ENCODE measurements at regions not wholly inside any gene's neighbourhood (a gene's known extent, or its start where the extent isn't known, plus 50 kb on each side); places are given as distances from the start of the nearest gene placed in this dataset.

DNA sequence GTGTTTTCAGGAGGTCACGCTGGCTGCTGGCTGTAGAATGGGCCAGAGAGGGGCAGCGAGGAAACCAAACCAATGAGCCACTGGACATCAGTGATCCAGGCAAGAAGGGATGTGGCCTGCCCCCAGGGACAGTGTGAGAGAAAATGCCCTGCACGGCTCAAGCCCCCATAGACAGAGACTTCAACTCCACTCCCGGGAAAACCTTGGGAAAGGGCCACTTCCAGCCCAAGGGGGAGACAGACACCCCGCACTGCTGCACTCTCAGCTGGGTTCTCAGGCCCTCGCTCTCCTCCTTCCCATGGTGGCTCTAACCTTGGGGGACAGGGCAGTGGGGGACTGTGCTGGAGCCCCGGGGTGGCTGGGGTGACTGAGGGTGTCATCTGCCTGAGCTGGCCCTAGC, 172.0 kb downstream of the KATNAL1 start (continued):
- no peak for TF ChIP-seq ZNF791 (tag by site-specific recombination; IDR thresholded peaks at IDR 0.05)
- no peak for TF ChIP-seq GLIS1 (tag by site-specific recombination; IDR thresholded peaks at IDR 0.05)

DNA sequence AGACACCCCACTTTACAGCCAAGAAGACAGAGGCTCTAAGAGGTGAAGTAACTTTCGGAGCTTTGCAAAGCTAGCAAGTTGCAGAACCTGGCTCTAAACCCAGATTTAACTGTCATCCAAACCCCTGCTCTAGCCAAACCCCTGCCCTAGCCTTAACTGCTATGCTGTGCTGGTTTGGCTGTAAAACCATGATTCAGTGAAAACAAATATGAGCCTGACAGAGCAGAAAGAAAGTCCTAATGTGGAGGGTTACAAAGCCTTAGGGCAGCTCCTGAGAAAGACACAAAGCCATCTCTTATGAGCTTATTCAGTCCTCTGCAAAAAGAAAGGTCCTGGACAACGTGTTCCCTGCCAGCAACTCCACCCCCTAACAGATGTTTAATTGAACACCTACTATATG, 172.8 kb downstream of the KATNAL1 start:
- TF ChIP-seq ZNF501 (tag by site-specific recombination; IDR thresholded peaks at IDR 0.05) (no peak), BCL11A (tag by site-specific recombination; IDR thresholded peaks at IDR 0.05; ENCODE audit: low read depth) (no peak), ZNF664 (tag by site-specific recombination; IDR thresholded peaks at IDR 0.05) (0 out of 2 replicates have a peak, but pooled peaks have one; percentile 64)
- TF ChIP-seq, protein P1, sequence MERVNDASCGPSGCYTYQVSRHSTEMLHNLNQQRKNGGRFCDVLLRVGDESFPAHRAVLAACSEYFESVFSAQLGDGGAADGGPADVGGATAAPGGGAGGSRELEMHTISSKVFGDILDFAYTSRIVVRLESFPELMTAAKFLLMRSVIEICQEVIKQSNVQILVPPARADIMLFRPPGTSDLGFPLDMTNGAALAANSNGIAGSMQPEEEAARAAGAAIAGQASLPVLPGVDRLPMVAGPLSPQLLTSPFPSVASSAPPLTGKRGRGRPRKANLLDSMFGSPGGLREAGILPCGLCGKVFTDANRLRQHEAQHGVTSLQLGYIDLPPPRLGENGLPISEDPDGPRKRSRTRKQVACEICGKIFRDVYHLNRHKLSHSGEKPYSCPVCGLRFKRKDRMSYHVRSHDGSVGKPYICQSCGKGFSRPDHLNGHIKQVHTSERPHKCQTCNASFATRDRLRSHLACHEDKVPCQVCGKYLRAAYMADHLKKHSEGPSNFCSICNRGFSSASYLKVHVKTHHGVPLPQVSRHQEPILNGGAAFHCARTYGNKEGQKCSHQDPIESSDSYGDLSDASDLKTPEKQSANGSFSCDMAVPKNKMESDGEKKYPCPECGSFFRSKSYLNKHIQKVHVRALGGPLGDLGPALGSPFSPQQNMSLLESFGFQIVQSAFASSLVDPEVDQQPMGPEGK (tag by site-specific recombination; IDR thresholded peaks at IDR 0.05) = no peak
- no peak overlapping the region for H3K4me3 ChIP-seq (ENCODE audit: low read depth, low read length)
- no peaks in the 10 kb centered on the region for H3K4me1 ChIP-seq (ENCODE audit: control insufficient read depth, insufficient read depth, low read length)
- POLR2A ChIA-PET = no interaction called here
- CTCF ChIA-PET = interaction anchor here (0.9 to 3.7 kb wide), 3 partner anchors 20 to 519 kb away, joined by 3 to 19 read pairs (median 3); no protein-coding TSS in a partner anchor
- no peaks in the 10 kb centered on the region for H3K36me3 ChIP-seq (ENCODE audit: control insufficient read depth in 2 of 2, insufficient read depth in 1 of 2, low read length in 2 of 2)
- H3K9me3 ChIP-seq (ENCODE audit: control insufficient read depth, insufficient read depth, low read depth, low read length) = no peaks in the 10 kb centered on the region
- no peak overlapping the region for H3K27ac ChIP-seq (ENCODE audit: extremely low read depth, low read depth, low read length)

DNA sequence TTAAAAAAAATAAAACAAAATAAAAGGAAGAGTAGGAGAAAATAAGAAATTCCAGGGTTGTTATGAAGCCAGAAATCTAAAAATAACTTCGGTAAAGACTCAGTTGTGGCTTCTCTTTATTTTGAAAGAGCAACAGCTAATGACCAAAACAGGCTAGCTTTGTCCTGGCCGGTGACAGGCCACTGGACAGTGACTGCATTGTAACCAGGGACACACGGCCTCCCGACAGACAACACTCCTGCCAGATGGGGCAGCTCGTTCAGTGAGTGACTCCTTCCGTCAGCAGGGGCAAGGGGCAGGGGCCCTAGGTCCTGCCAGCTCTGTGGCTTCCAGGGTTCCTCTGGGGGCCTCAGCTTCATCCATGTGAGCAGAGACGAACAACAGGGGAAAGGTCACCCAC, 173.4 kb downstream of the KATNAL1 start:
- ChIA-PET CTCF (interaction anchor here (0.9 to 3.7 kb wide), 3 partner anchors 19 to 519 kb away, joined by 3 to 19 read pairs (median 3); no protein-coding TSS in a partner anchor), POLR2A (no interaction called here)
- TF ChIP-seq, protein P2, sequence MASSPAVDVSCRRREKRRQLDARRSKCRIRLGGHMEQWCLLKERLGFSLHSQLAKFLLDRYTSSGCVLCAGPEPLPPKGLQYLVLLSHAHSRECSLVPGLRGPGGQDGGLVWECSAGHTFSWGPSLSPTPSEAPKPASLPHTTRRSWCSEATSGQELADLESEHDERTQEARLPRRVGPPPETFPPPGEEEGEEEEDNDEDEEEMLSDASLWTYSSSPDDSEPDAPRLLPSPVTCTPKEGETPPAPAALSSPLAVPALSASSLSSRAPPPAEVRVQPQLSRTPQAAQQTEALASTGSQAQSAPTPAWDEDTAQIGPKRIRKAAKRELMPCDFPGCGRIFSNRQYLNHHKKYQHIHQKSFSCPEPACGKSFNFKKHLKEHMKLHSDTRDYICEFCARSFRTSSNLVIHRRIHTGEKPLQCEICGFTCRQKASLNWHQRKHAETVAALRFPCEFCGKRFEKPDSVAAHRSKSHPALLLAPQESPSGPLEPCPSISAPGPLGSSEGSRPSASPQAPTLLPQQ (tag by site-specific recombination; IDR thresholded peaks at IDR 0.05) = no peak
- TF ChIP-seq GLIS2 (tag by site-specific recombination; IDR thresholded peaks at IDR 0.05) (no peak), ZIC2 (tag by site-specific recombination; IDR thresholded peaks at IDR 0.05) (no peak), ZNF2 (tag by site-specific recombination; IDR thresholded peaks at IDR 0.05) (no peak), ZNF529 (tag by site-specific recombination; IDR thresholded peaks at IDR 0.05; ENCODE audit: insufficient replicate concordance) (no peak), ZNF184 (tag by site-specific recombination; IDR thresholded peaks at IDR 0.05) (no peak), REPIN1 (tag by site-specific recombination; IDR thresholded peaks at IDR 0.05; ENCODE audit: low read depth) (no peak), ZNF169 (tag by site-specific recombination; IDR thresholded peaks at IDR 0.05) (no peak), SALL2 (tag by site-specific recombination; IDR thresholded peaks at IDR 0.05; ENCODE audit: borderline replicate concordance) (no peak)
- TF ChIP-seq, protein P3, sequence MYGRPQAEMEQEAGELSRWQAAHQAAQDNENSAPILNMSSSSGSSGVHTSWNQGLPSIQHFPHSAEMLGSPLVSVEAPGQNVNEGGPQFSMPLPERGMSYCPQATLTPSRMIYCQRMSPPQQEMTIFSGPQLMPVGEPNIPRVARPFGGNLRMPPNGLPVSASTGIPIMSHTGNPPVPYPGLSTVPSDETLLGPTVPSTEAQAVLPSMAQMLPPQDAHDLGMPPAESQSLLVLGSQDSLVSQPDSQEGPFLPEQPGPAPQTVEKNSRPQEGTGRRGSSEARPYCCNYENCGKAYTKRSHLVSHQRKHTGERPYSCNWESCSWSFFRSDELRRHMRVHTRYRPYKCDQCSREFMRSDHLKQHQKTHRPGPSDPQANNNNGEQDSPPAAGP (tag by site-specific recombination; IDR thresholded peaks at IDR 0.05) = no peak
- TF ChIP-seq, protein P4, sequence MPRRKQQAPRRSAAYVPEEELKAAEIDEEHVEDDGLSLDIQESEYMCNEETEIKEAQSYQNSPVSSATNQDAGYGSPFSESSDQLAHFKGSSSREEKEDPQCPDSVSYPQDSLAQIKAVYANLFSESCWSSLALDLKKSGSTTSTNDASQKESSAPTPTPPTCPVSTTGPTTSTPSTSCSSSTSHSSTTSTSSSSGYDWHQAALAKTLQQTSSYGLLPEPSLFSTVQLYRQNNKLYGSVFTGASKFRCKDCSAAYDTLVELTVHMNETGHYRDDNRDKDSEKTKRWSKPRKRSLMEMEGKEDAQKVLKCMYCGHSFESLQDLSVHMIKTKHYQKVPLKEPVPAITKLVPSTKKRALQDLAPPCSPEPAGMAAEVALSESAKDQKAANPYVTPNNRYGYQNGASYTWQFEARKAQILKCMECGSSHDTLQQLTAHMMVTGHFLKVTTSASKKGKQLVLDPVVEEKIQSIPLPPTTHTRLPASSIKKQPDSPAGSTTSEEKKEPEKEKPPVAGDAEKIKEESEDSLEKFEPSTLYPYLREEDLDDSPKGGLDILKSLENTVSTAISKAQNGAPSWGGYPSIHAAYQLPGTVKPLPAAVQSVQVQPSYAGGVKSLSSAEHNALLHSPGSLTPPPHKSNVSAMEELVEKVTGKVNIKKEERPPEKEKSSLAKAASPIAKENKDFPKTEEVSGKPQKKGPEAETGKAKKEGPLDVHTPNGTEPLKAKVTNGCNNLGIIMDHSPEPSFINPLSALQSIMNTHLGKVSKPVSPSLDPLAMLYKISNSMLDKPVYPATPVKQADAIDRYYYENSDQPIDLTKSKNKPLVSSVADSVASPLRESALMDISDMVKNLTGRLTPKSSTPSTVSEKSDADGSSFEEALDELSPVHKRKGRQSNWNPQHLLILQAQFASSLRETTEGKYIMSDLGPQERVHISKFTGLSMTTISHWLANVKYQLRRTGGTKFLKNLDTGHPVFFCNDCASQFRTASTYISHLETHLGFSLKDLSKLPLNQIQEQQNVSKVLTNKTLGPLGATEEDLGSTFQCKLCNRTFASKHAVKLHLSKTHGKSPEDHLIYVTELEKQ (tag by site-specific recombination; IDR thresholded peaks at IDR 0.05; ENCODE audit: borderline replicate concordance) = no peak
- Histone ChIP-seq H3K9me3 (ENCODE audit: control insufficient read depth, insufficient read depth, low read depth, low read length) (no peaks in the 10 kb centered on the region), H3K4me1 (ENCODE audit: control insufficient read depth, insufficient read depth, low read length) (no peaks in the 10 kb centered on the region), H3K27ac (ENCODE audit: extremely low read depth, low read depth, low read length) (no peak overlapping the region), H3K4me3 (ENCODE audit: low read depth, low read length) (no peak overlapping the region), H3K36me3 (ENCODE audit: control insufficient read depth in 2 of 2, insufficient read depth in 1 of 2, low read length in 2 of 2) (no peaks in the 10 kb centered on the region)
